PFSK-1 (cell line): ENCODE measurements at regions not wholly inside any gene's neighbourhood (a gene's known extent, or its start where the extent isn't known, plus 50 kb on each side); places are given as distances from the start of the nearest gene placed in this dataset.

Source experiments
- FOXP2 ChIP-seq: optimal IDR thresholded peaks from 2 replicates; pipeline ENCODE3; 2011; ENCODE audit warnings: borderline replicate concordance, control low read depth, inconsistent platforms; ENCODE audit not compliant: insufficient read depth; ENCODE audit errors: extremely low read length, extremely low read depth
- POLR2AphosphoS5 ChIP-seq: IDR thresholded peaks from 2 replicates; pipeline ENCODE4 v1.6.1; 2012; ENCODE audit warnings: low read depth, mild to moderate bottlenecking, control low read depth, low read length, moderate library complexity
- SIN3A ChIP-seq: IDR thresholded peaks from 2 replicates; pipeline ENCODE4 v1.6.1; 2012; ENCODE audit warnings: mild to moderate bottlenecking, low read length, moderate library complexity, borderline replicate concordance; ENCODE audit not compliant: insufficient read depth
- TAF1 ChIP-seq: IDR thresholded peaks from 2 replicates; pipeline ENCODE4 v1.6.1; 2012; ENCODE audit warnings: low read length, control low read depth, borderline replicate concordance; ENCODE audit not compliant: insufficient read depth
- TF ChIP-seq, protein P1 (sequence below), 2 experiments: IDR thresholded peaks; 2 replicates each; pipeline versions ENCODE4 v1.6.1 to v1.8.0; 2011 to 2012; ENCODE audit warnings: low read depth in 2 of 2, low read length in 2 of 2, control low read depth in 1 of 2, inconsistent platforms in 1 of 2, mild to moderate bottlenecking in 1 of 2, moderate library complexity in 1 of 2; ENCODE audit not compliant: insufficient read depth in 1 of 2

DNA sequence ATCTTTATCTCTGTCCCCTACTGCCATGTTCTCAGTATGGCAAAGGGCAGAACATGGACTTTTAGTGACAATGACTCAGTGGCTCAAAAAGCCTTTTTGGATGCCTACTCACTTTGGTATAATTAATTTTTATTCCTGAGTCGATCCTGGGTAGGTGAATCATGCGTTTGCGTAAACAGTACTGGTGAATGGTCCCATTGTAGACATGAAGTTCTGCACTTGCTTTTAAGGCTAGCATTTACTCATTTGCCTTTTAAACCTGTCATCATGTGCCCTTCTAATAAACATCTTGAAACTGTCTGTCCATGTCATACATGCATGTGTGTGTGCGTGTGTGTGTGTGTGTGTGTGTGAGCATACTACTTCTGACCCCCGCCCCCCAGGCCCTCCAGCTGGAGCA, 223.0 kb downstream of the AUH start:
- TF ChIP-seq, protein P1, sequence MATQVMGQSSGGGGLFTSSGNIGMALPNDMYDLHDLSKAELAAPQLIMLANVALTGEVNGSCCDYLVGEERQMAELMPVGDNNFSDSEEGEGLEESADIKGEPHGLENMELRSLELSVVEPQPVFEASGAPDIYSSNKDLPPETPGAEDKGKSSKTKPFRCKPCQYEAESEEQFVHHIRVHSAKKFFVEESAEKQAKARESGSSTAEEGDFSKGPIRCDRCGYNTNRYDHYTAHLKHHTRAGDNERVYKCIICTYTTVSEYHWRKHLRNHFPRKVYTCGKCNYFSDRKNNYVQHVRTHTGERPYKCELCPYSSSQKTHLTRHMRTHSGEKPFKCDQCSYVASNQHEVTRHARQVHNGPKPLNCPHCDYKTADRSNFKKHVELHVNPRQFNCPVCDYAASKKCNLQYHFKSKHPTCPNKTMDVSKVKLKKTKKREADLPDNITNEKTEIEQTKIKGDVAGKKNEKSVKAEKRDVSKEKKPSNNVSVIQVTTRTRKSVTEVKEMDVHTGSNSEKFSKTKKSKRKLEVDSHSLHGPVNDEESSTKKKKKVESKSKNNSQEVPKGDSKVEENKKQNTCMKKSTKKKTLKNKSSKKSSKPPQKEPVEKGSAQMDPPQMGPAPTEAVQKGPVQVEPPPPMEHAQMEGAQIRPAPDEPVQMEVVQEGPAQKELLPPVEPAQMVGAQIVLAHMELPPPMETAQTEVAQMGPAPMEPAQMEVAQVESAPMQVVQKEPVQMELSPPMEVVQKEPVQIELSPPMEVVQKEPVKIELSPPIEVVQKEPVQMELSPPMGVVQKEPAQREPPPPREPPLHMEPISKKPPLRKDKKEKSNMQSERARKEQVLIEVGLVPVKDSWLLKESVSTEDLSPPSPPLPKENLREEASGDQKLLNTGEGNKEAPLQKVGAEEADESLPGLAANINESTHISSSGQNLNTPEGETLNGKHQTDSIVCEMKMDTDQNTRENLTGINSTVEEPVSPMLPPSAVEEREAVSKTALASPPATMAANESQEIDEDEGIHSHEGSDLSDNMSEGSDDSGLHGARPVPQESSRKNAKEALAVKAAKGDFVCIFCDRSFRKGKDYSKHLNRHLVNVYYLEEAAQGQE (IDR thresholded peaks at IDR 0.05; ENCODE audit: insufficient read depth in 1 of 2, low read depth in 2 of 2, low read length in 2 of 2): no peak
- TF ChIP-seq SIN3A (no peak), POLR2AphosphoS5 (no peak), TAF1 (no peak), FOXP2 (no peak)
